Heart left ventricle (tissue), 13 donors: ENCODE measurements at regions not wholly inside any gene's neighbourhood (a gene's known extent, or its start where the extent isn't known, plus 50 kb on each side); places are given as distances from the start of the nearest gene placed in this dataset.

ENCODE experiments used
- POLR2A ChIP-seq, 2 donors: fragments of 450-650 bp; IDR thresholded peaks; one replicate each; pipeline ENCODE4 v1.6.1; 2017; ENCODE audit warnings: antibody characterized with exemption in 2 of 2, mild to moderate bottlenecking in 2 of 2, moderate library complexity in 2 of 2
- TF ChIP-seq, protein P1 (sequence below), 12 donors: fragments of 200-600 bp; sonication (generic) in 4 of 12; IDR thresholded peaks; one replicate each; pipeline versions ENCODE4 v1.5.0 to v1.8.0; 2018 to 2022; ENCODE audit warnings: antibody characterized with exemption in 12 of 12, mild to moderate bottlenecking in 5 of 12
- donor health status: ischemic (EF 13 %, LVEDD 7.1; RV severe dilation, severe dysfunction).
- donor health status: DM: no; HTN: yes; CAD: no.
- donor health status: DM: no; HTN: no; CAD: no.
- donor health status: ischemic (EF 25% LVEDD 6.9; RV normal size, moderate dysfunction).
- donor health status: ischemic (EF 25% LVEDD 5.7; RV mildly dilated, moderate dysfunction).
- donor health status: ischemic (EF 35%, LVEDD 5.7; RV mildly dilated, moderate dysfunction).
- donor health status: nonischemic (EF 11% LVEDD 7.7; RV severe dilation, severe dysfunction).
- donor health status: DM: yes; HTN: yes; CAD: no.
- donor health status: PGD.
- donor health status: ischemic (EF 29% LVEDD 5.4; RV normal size, mild dysfunction).
- donor health status: nonischemic (EF 23%, LVEDD 6.1; RV moderate dilation, normal function).

DNA sequence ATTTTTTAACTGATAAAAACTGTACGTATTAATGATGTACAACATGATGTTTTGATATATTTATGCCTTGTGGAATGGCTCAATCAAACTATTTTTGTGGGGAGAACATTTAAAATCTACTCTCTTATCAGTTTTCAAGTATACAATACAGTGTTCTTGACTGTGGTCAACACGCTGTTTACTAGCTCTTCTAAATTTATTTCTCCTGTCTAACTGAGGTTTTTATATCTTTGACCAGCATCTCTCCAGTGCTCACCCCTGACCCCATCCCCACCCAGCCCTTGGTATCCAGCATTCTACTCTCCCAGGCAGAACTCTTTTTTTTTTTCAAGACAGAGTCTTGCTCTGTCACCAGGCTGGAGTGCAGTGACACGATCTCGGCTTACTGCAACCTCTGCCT, 169.6 kb upstream of the SNX2 start:
- TF ChIP-seq POLR2A (IDR thresholded peaks at IDR 0.05), result no peak
- TF ChIP-seq, protein P1, sequence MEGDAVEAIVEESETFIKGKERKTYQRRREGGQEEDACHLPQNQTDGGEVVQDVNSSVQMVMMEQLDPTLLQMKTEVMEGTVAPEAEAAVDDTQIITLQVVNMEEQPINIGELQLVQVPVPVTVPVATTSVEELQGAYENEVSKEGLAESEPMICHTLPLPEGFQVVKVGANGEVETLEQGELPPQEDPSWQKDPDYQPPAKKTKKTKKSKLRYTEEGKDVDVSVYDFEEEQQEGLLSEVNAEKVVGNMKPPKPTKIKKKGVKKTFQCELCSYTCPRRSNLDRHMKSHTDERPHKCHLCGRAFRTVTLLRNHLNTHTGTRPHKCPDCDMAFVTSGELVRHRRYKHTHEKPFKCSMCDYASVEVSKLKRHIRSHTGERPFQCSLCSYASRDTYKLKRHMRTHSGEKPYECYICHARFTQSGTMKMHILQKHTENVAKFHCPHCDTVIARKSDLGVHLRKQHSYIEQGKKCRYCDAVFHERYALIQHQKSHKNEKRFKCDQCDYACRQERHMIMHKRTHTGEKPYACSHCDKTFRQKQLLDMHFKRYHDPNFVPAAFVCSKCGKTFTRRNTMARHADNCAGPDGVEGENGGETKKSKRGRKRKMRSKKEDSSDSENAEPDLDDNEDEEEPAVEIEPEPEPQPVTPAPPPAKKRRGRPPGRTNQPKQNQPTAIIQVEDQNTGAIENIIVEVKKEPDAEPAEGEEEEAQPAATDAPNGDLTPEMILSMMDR (IDR thresholded peaks at IDR 0.05), result no peak
